Left ventricle myocardium inferior (tissue), 1 donor: ENCODE measurements at regions not wholly inside any gene's neighbourhood (a gene's known extent, or its start where the extent isn't known, plus 50 kb on each side); places are given as distances from the start of the nearest gene placed in this dataset.

Experiments
- DNase-seq: peaks from one replicate; pipeline ENCODE4 v3.0.0-alpha.2; 2020
- H3K27ac ChIP-seq: fragments of 200-600 bp; replicated peaks from 2 replicates; pipeline ENCODE4 v1.8.0; 2021
- H3K27me3 ChIP-seq: fragments of 200-600 bp; 2 replicates; pipeline ENCODE4 v1.8.0; 2021; ENCODE audit warnings: low read depth
- H3K36me3 ChIP-seq: fragments of 200-600 bp; 2 replicates; pipeline ENCODE4 v1.8.0; 2021
- H3K4me1 ChIP-seq: fragments of 200-600 bp; 2 replicates; pipeline ENCODE4 v1.8.0; 2021
- H3K4me3 ChIP-seq: fragments of 200-600 bp; 2 replicates; pipeline ENCODE4 v1.8.0; 2021; ENCODE audit warnings: mild to moderate bottlenecking, moderate library complexity
- H3K9me3 ChIP-seq: fragments of 200-600 bp; replicated peaks from 2 replicates; pipeline ENCODE4 v1.8.0; 2021
- intact Hi-C: fragments of 100-400 bp; cut with micrococcal nuclease; formaldehyde crosslinking; loops from one replicate; pipeline ENCODE4 v1.11.0; 2022
- TF ChIP-seq, protein P1 (sequence below): fragments of 200-600 bp; IDR thresholded peaks from 2 replicates; pipeline ENCODE4 v1.8.0; 2021; ENCODE audit warnings: antibody characterized with exemption, mild to moderate bottlenecking, borderline replicate concordance
- donor health status: DM: no; HTN: yes; CAD: no; lungs with severe emphysema.

GRCh38 chr5:108669462-108669861 lies 78.2 kb upstream of the FER start:
- H3K4me3 ChIP-seq, result no peak overlapping the region
- TF ChIP-seq, protein P1, sequence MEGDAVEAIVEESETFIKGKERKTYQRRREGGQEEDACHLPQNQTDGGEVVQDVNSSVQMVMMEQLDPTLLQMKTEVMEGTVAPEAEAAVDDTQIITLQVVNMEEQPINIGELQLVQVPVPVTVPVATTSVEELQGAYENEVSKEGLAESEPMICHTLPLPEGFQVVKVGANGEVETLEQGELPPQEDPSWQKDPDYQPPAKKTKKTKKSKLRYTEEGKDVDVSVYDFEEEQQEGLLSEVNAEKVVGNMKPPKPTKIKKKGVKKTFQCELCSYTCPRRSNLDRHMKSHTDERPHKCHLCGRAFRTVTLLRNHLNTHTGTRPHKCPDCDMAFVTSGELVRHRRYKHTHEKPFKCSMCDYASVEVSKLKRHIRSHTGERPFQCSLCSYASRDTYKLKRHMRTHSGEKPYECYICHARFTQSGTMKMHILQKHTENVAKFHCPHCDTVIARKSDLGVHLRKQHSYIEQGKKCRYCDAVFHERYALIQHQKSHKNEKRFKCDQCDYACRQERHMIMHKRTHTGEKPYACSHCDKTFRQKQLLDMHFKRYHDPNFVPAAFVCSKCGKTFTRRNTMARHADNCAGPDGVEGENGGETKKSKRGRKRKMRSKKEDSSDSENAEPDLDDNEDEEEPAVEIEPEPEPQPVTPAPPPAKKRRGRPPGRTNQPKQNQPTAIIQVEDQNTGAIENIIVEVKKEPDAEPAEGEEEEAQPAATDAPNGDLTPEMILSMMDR, result no peak
- H3K27me3 ChIP-seq, result no peaks in the 10 kb centered on the region
- no peak for DNase-seq
- H3K4me1 ChIP-seq, result peaks cover 10% of the 10 kb centered on the region
- H3K27ac ChIP-seq, result no peak overlapping the region
- no peaks in the 10 kb centered on the region for H3K36me3 ChIP-seq
- intact Hi-C loops, result no loop called here
- no peaks in the 10 kb centered on the region for H3K9me3 ChIP-seq

DNA sequence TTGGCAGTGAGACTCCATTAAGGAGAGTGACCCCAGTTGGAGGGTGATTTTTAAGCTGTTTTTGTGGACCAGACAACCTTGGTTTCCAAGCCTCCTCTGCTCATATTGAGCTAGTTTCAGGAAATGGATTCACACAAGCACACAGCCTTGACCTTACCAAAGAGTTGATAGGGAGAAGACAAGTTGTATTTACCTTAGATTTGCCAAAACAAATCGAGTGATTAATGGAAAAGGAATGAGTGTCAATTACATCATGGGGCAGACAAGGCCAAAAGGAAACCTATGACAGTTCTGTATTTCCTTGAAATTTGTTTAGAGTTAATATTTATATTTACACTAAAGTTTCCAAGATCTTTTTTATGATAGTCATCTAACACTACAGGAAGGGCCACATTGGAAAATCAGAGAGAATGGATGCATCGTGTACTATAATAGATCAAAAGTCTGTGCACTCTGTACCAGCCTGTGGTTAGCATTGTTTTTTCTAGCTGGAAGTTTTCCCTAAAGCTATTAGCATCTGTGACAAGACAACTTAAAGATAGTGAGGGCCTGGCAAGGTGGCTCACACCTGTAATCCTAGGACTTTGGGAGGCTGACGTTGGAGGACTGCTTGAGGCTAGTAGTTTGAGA lies 86.0 kb upstream of the FER start:
- no peak for DNase-seq
- H3K27me3 ChIP-seq, result no peaks in the 10 kb centered on the region
- no peaks in the 10 kb centered on the region for H3K9me3 ChIP-seq
- intact Hi-C loops, result no loop called here
- no peaks in the 10 kb centered on the region for H3K36me3 ChIP-seq
- no peak overlapping the region for H3K27ac ChIP-seq
- no peak overlapping the region for H3K4me3 ChIP-seq
- TF ChIP-seq, protein P1, result no peak
- no peaks in the 10 kb centered on the region for H3K4me1 ChIP-seq

GRCh38 chr5:108661024-108661423 lies 86.7 kb upstream of the FER start:
- no peaks in the 10 kb centered on the region for H3K27me3 ChIP-seq
- H3K27ac ChIP-seq, result no peak overlapping the region
- no peaks in the 10 kb centered on the region for H3K36me3 ChIP-seq
- TF ChIP-seq, protein P1, result no peak
- no peaks in the 10 kb centered on the region for H3K4me1 ChIP-seq
- no peak for DNase-seq
- no peak overlapping the region for H3K4me3 ChIP-seq
- intact Hi-C loops, result no loop called here
- no peaks in the 10 kb centered on the region for H3K9me3 ChIP-seq

GRCh38 chr5:108660291-108660690 lies 87.4 kb upstream of the FER start:
- Histone ChIP-seq H3K4me3 (no peak overlapping the region), H3K36me3 (no peaks in the 10 kb centered on the region), H3K4me1 (no peaks in the 10 kb centered on the region), H3K9me3 (no peaks in the 10 kb centered on the region), H3K27ac (no peak overlapping the region), H3K27me3 (no peaks in the 10 kb centered on the region)
- TF ChIP-seq, protein P1, result no peak
- intact Hi-C loops, result no loop called here
- DNase-seq, result no peak

DNA sequence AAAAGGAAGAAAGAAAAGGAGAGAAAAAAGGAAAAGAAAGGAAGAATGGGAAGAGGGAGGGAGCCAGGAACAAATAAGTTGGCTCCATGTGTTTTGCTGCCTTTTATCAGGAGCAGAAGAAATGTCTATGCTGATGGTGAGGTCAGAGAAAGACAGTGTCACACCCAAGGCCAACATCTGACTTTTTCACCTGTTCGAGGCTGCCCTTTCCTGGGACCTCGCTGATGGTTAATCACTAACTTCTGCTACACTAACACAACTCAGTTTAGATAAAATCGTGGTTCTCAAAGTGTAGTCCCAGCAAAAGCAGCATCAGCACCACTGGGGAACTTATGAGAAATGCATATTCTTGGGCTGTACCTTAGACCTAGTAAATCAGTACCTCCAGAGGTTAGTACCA lies 88.2 kb upstream of the FER start:
- no peak overlapping the region for H3K4me3 ChIP-seq
- no peaks in the 10 kb centered on the region for H3K27me3 ChIP-seq
- H3K4me1 ChIP-seq, result no peaks in the 10 kb centered on the region
- no peaks in the 10 kb centered on the region for H3K36me3 ChIP-seq
- DNase-seq, result no peak
- intact Hi-C loops, result no loop called here
- H3K9me3 ChIP-seq, result no peaks in the 10 kb centered on the region
- TF ChIP-seq, protein P1, result no peak
- no peak overlapping the region for H3K27ac ChIP-seq
